HEK293 (cell line): ENCODE measurements at regions not wholly inside any gene's neighbourhood (a gene's known extent, or its start where the extent isn't known, plus 50 kb on each side); places are given as distances from the start of the nearest gene placed in this dataset.

ENCODE experiments used
- CTCF ChIP-seq: fragments of 450-650 bp; formaldehyde crosslinking; IDR thresholded peaks from 2 replicates; pipeline ENCODE4 v1.5.1; 2016; ENCODE audit warnings: missing biosample characterization, missing genetic modification characterization
- REST ChIP-seq: fragments of 450-650 bp; formaldehyde crosslinking; IDR thresholded peaks from 2 replicates; pipeline ENCODE4 v1.5.1; 2016; ENCODE audit warnings: missing biosample characterization, missing genetic modification characterization
- ZBTB1 ChIP-seq: fragments of 450-650 bp; formaldehyde crosslinking; IDR thresholded peaks from 2 replicates; pipeline ENCODE4 v1.5.1; 2016; ENCODE audit warnings: missing biosample characterization, missing genetic modification characterization
- ZNF211 ChIP-seq: fragments of 450-650 bp; formaldehyde crosslinking; IDR thresholded peaks from 2 replicates; pipeline ENCODE4 v1.5.1; 2016; ENCODE audit warnings: low read depth, missing biosample characterization, missing genetic modification characterization
- ZNF423 ChIP-seq: fragments of 450-650 bp; formaldehyde crosslinking; IDR thresholded peaks from 2 replicates; pipeline ENCODE4 v1.5.1; 2016; ENCODE audit warnings: missing biosample characterization, missing genetic modification characterization
- ZNF510 ChIP-seq: fragments of 450-650 bp; formaldehyde crosslinking; IDR thresholded peaks from 2 replicates; pipeline ENCODE4 v1.5.1; 2018; ENCODE audit warnings: mild to moderate bottlenecking, missing genetic modification characterization, missing biosample characterization; ENCODE audit not compliant: insufficient replicate concordance
- ZNF830 ChIP-seq: fragments of 450-650 bp; IDR thresholded peaks from 2 replicates; pipeline ENCODE4 v1.5.0; 2018; ENCODE audit warnings: missing biosample characterization, missing genetic modification characterization, low read depth, mild to moderate bottlenecking, moderate library complexity

- TF ChIP-seq ZNF510 (tag by site-specific recombination) (no peak), ZBTB1 (no peak), REST (tag by site-specific recombination) (no peak), ZNF211 (tag by site-specific recombination) (no peak), CTCF (tag by site-specific recombination) (no peak), ZNF830 (no peak), ZNF423 (tag by site-specific recombination) (no peak)
Measured at GRCh38 chr21:27555996-27556395, 589.1 kb upstream of the ADAMTS5 start.
